Esophagus squamous epithelium (tissue), 4 donors: ENCODE measurements at regions not wholly inside any gene's neighbourhood (a gene's known extent, or its start where the extent isn't known, plus 50 kb on each side); places are given as distances from the start of the nearest gene placed in this dataset.

Experiments
- CTCF ChIP-seq, 6 experiments: fragments of 450-650 bp in 4 of 6; fragments of 200-600 bp in 2 of 6; sonication (generic) in 2 of 6; IDR thresholded peaks; one replicate each; pipeline ENCODE4 v1.5.1; 2016 to 2019; ENCODE audit warnings: antibody characterized with exemption in 6 of 6, mild to moderate bottlenecking in 4 of 6, moderate library complexity in 4 of 6
- POLR2A ChIP-seq, 4 donors: fragments of 450-650 bp; IDR thresholded peaks; one replicate each; pipeline ENCODE4 v1.6.1; 2017; ENCODE audit warnings: antibody characterized with exemption in 4 of 4, mild to moderate bottlenecking in 4 of 4, moderate library complexity in 3 of 4

GRCh38 chr2:198638577-198638976 lies 819.2 kb downstream of the SATB2 start:
- TF ChIP-seq POLR2A (IDR thresholded peaks at IDR 0.05) (no peak), CTCF (IDR thresholded peaks at IDR 0.05) (no peak)
